ENCODE measurements at regions not wholly inside any gene's neighbourhood (a gene's known extent, or its start where the extent isn't known, plus 50 kb on each side); places are given as distances from the start of the nearest gene placed in this dataset.

GRCh38 chr13:21971662-21972621 is 301.1 kb downstream of the FGF9 start:
- no peaks in the 10 kb centered on the region for H3K9me1 ChIP-seq (replicated peaks; ENCODE audit: control insufficient read depth, extremely low read depth, insufficient read depth, low read length)
- no peak overlapping the region for H3K9ac ChIP-seq (replicated peaks; ENCODE audit: extremely low read depth, insufficient read depth, low read length)
- DNase-seq (ENCODE audit: low read depth, low spot score) (no peak), FAIRE-seq (peak; percentile 55)
- no peak overlapping the region for H3K4me2 ChIP-seq (ENCODE audit: insufficient read depth, low read length)
- CTCF ChIA-PET = no interaction called here
- BruUV-seq (replicated peaks) = no TSS peak
- POLR2A ChIA-PET = no interaction called here
- dilution Hi-C loops (cut with MboI; ENCODE audit: extremely low pct_ligation_motif_present, low sequenced_read_pairs) (no loop called here), intact Hi-C loops (cut with micrococcal nuclease) (no loop called here)
- peaks cover 8% of the 10 kb centered on the region for H3K9me3 ChIP-seq (replicated peaks; ENCODE audit: control insufficient read depth, insufficient read depth, low read length)
- no peak overlapping the region for H2AFZ ChIP-seq (ENCODE audit: low read depth, low read length)
- H3K36me3 ChIP-seq (ENCODE audit: control insufficient read depth in 2 of 2, extremely low read depth in 1 of 2, insufficient read depth in 2 of 2, low read length in 2 of 2) = no peaks in the 10 kb centered on the region
- no peak overlapping the region for H3K4me3 ChIP-seq (replicated peaks in 1 of 3; ENCODE audit: insufficient read depth in 1 of 3, low read depth in 1 of 3, low read length in 3 of 3)
- H3K27me3 ChIP-seq (ENCODE audit: control insufficient read depth in 2 of 2, insufficient read depth in 2 of 2, low read length in 2 of 2) = no peaks in the 10 kb centered on the region
- no peak overlapping the region for H3K27ac ChIP-seq (ENCODE audit: insufficient read depth, low read depth, low read length)
- no peaks in the 10 kb centered on the region for H3K79me2 ChIP-seq (ENCODE audit: control insufficient read depth, insufficient read depth, low read length)
- no peaks in the 10 kb centered on the region for H3K4me1 ChIP-seq (ENCODE audit: control insufficient read depth, extremely low read depth, insufficient read depth, low read length)
- TF ChIP-seq GATA2 (IDR thresholded peaks at IDR 0.05; ENCODE audit: insufficient read depth, insufficient read length, low read depth, low read length) (no peak), POLR2A (IDR thresholded peaks at IDR 0.05; ENCODE audit: low read depth, low read length) (no peak)
- H4K20me1 ChIP-seq (replicated peaks; ENCODE audit: control insufficient read depth, extremely low read depth, insufficient read depth, low read length) = no peaks in the 10 kb centered on the region

DNA sequence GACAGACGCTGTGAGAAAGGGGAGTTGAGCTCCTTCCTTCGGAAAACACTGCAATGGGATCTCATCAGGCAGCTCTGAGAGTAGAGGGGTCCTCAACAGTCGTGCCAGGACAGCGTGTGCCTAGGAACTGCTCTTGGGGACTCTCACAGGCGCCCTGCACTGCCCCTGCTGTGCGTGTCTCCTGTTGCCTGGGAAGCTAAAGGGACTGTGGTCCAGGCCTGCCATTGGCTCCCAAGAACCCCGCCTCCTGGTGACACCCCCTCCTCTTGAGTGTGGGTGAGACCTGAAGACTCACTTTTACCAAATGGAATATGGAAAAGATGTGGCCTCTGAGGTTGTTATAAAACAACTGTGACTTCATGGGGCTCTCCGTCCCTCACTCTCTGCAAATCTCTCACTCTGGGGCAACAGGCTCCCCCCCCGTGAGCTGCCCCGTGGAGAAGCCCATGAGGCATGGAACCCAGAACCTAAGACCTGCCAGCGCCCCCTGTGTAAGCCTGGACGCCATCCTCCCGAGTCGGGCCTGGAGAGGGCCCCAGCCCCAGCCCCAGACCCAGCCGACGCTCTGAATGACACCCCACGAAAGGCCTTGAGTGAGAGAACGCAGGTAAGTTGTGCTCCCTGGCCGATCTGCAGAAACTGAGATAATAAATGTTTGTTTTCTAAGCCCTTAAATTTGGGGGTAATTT is 302.7 kb downstream of the FGF9 start:
- Histone ChIP-seq H3K27me3 (ENCODE audit: control insufficient read depth in 2 of 2, insufficient read depth in 2 of 2, low read length in 2 of 2) (no peaks in the 10 kb centered on the region), H3K4me3 (replicated peaks in 1 of 3; ENCODE audit: insufficient read depth in 1 of 3, low read depth in 1 of 3, low read length in 3 of 3) (no peak overlapping the region), H2AFZ (ENCODE audit: low read depth, low read length) (no peak overlapping the region), H4K20me1 (replicated peaks; ENCODE audit: control insufficient read depth, extremely low read depth, insufficient read depth, low read length) (no peaks in the 10 kb centered on the region), H3K36me3 (ENCODE audit: control insufficient read depth in 2 of 2, extremely low read depth in 1 of 2, insufficient read depth in 2 of 2, low read length in 2 of 2) (no peaks in the 10 kb centered on the region), H3K9ac (replicated peaks; ENCODE audit: extremely low read depth, insufficient read depth, low read length) (no peak overlapping the region), H3K9me1 (replicated peaks; ENCODE audit: control insufficient read depth, extremely low read depth, insufficient read depth, low read length) (no peaks in the 10 kb centered on the region), H3K4me2 (ENCODE audit: insufficient read depth, low read length) (no peak overlapping the region), H3K27ac (ENCODE audit: insufficient read depth, low read depth, low read length) (no peak overlapping the region), H3K4me1 (ENCODE audit: control insufficient read depth, extremely low read depth, insufficient read depth, low read length) (no peaks in the 10 kb centered on the region), H3K79me2 (ENCODE audit: control insufficient read depth, insufficient read depth, low read length) (no peaks in the 10 kb centered on the region), H3K9me3 (replicated peaks; ENCODE audit: control insufficient read depth, insufficient read depth, low read length) (peaks cover 6% of the 10 kb centered on the region)
- dilution Hi-C loops (cut with MboI; ENCODE audit: extremely low pct_ligation_motif_present, low sequenced_read_pairs) = no loop called here
- TF ChIP-seq FOS (IDR thresholded peaks at IDR 0.05; ENCODE audit: borderline replicate concordance, insufficient read depth, low read length) (no peak), GATA2 (IDR thresholded peaks at IDR 0.05; ENCODE audit: insufficient read depth, insufficient read length, low read depth, low read length) (no peak), EZH2 (IDR thresholded peaks at IDR 0.05; ENCODE audit: borderline replicate concordance, low read depth, low read length, severe bottlenecking) (no peak), POLR2AphosphoS5 (IDR thresholded peaks at IDR 0.05; ENCODE audit: insufficient read depth, low read depth, low read length) (no peak), MYC (IDR thresholded peaks at IDR 0.05; ENCODE audit: low read depth, low read length) (no peak), CTCF (IDR thresholded peaks at IDR 0.05; ENCODE audit: extremely low read depth in 1 of 2, insufficient read depth in 1 of 2, low read depth in 1 of 2, low read length in 2 of 2) (no peak), JUN (IDR thresholded peaks at IDR 0.05; ENCODE audit: borderline replicate concordance, insufficient read depth, insufficient read length, low read depth) (no peak), POLR2A (IDR thresholded peaks at IDR 0.05; ENCODE audit: low read depth, low read length) (no peak), MAX (IDR thresholded peaks at IDR 0.05; ENCODE audit: insufficient read depth, insufficient read length) (no peak)
- DNase-seq (ENCODE audit: low read depth, low spot score) (no peak), FAIRE-seq (no peak)
- POLR2A ChIA-PET = no interaction called here
- CTCF ChIA-PET = no interaction called here
- intact Hi-C loops (cut with micrococcal nuclease) = no loop called here
- no TSS peak for BruUV-seq (replicated peaks)

All from endothelial cell of umbilical vein (primary cell).